ENCODE measurements at regions not wholly inside any gene's neighbourhood (a gene's known extent, or its start where the extent isn't known, plus 50 kb on each side); places are given as distances from the start of the nearest gene placed in this dataset.
"Not testable (repeated sequence)": the region's sequence is repeated elsewhere in the genome, so short reads cannot be mapped to it uniquely, and the experiment has no call there.

GRCh38 chr1:59188413-59189213 is 108.3 kb upstream of the FGGY start:
- DNase-seq = no peak

GRCh38 chr1:59193443-59194093 is 103.3 kb upstream of the FGGY start:
- peak; percentile 19 for DNase-seq

GRCh38 chr1:59194621-59195020 is 102.3 kb upstream of the FGGY start:
- DNase-seq = no peak

GRCh38 chr1:59195151-59195550 is 101.7 kb upstream of the FGGY start:
- no peak for DNase-seq

GRCh38 chr1:59198564-59198963 is 98.3 kb upstream of the FGGY start:
- no peak for DNase-seq

- no peak for DNase-seq
Observed at GRCh38 chr1:59199147-59199546, 97.7 kb upstream of the FGGY start.

GRCh38 chr1:59199719-59200376 is 97.0 kb upstream of the FGGY start:
- DNase-seq = no peak

GRCh38 chr1:59201341-59201740 is 95.6 kb upstream of the FGGY start:
- DNase-seq = no peak

- no peak for DNase-seq
Observed at GRCh38 chr1:59202455-59202854, 94.4 kb upstream of the FGGY start.

GRCh38 chr1:59204001-59204400 is 92.9 kb upstream of the FGGY start:
- DNase-seq = no peak

- not testable (repeated sequence) for DNase-seq
Observed at GRCh38 chr1:59206616-59207015, 90.3 kb upstream of the FGGY start.

GRCh38 chr1:59210430-59210829 is 86.5 kb upstream of the FGGY start:
- DNase-seq = not testable (repeated sequence)

GRCh38 chr1:59212706-59213105 is 84.2 kb upstream of the FGGY start:
- no peak for DNase-seq

GRCh38 chr1:59214248-59215208 is 82.4 kb upstream of the FGGY start:
- DNase-seq = no peak

GRCh38 chr1:59215766-59216291 is 81.1 kb upstream of the FGGY start:
- DNase-seq = no peak

GRCh38 chr1:59217439-59217838 is 79.5 kb upstream of the FGGY start:
- not testable (repeated sequence) for DNase-seq

GRCh38 chr1:59218521-59219236 is 78.2 kb upstream of the FGGY start:
- no peak for DNase-seq

GRCh38 chr1:59219916-59220315 is 77.0 kb upstream of the FGGY start:
- no peak for DNase-seq

- no peak for DNase-seq
Observed at GRCh38 chr1:59220356-59220755, 76.5 kb upstream of the FGGY start.

GRCh38 chr1:59223198-59223597 is 73.7 kb upstream of the FGGY start:
- DNase-seq = no peak

- DNase-seq = no peak
Observed at GRCh38 chr1:59223989-59224634, 72.8 kb upstream of the FGGY start.

Data from NCI-H82 (cell line).